NOMO-1 (cell line): ENCODE measurements at regions not wholly inside any gene's neighbourhood (a gene's known extent, or its start where the extent isn't known, plus 50 kb on each side); places are given as distances from the start of the nearest gene placed in this dataset.
"Not testable (repeated sequence)": the region's sequence is repeated elsewhere in the genome, so short reads cannot be mapped to it uniquely, and the experiment has no call there.

Experiments used
- DNase-seq, 2 experiments: peaks; one replicate each; lab custom pipeline; 2025; ENCODE audit not compliant: unreplicated experiment in 2 of 2; lab: John Stamatoyannopoulos, UW

DNA sequence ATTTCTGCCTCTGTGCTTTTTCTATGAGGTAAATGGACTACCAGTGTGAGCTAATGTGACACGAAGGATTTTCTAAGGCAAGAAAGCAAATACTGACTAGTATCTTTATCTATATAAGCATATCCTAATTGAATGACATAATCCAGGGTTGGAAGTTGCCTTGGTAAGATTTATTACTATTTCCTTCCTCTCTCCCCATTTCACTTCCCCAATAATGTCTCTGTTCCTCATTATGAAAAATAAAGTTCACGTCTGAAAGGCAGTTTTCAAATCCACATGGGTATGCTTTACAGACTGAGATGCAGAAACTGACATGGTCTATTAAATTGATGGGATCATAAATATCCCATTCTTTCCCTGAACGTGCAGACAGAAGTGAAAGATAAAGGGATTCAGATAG is 86.0 kb downstream of the DTWD1 start:
- DNase-seq = peak; percentile 77 to 96

DNA sequence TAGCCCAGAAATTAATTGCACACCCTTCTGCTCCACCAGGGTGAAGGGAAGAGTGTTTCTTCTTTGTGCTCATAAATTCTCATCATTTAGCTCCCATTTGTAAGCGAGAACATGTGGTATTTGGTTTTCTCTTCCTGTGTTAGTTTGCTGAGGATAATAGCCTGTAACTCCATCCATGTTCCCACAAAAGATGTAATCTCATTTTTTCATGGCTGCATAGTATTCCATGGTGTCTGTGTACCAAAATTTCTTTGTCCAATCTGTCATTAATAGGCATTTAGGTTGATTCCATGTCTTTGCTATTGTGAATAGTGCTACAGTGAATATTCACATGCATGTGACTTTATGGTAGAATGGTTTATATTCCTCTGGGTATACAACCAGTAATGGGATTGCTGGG is 86.8 kb downstream of the DTWD1 start:
- no peak for DNase-seq

DNA sequence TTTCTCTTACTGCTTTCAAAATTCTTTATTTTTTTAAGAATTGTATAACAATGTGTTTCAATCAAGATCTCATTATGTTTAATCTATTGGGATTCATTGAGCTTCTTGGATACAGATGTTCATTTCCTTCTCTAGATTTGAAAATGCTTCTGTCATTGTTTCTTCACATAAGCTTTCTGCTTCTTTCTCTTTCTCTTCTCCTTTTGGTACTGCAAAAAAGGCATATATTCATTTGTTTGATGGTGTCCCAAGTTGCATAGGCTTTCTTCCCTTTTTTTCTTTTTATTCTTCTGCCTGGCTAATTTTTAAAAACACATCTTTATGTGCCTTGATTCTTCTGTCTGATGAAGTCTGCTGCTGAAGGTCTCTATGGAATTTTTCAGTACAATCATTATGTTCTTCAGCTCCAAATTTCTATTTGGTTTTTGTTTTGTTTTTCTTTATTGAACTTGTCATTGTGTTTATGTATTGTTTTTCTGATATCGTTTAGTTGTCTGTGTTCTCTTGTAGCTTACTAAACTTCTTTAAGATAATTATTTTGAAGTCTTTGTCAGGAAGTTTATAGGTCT is 88.9 kb downstream of the DTWD1 start:
- peak in 1 of 2 experiments; percentile 32 for DNase-seq

DNA sequence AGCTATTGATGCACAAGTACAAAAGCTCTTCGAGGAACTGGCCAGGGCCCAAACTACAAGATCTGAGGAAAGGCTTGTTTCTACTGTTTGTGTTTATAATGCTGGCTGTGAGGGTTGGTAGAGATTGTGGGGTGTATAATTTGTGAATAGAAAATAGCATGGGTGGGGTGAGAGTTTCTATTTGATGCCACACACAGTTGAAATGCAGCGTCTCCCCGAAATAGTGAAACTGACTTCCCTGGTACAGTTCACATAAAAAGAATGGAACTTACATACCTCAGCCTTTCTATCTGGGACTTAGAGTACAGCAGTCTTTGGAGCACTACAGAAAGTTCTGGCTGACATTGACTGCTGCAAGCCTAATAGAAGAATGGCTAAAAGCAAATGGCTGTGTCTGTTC is 91.3 kb downstream of the DTWD1 start:
- DNase-seq = no peak

DNA sequence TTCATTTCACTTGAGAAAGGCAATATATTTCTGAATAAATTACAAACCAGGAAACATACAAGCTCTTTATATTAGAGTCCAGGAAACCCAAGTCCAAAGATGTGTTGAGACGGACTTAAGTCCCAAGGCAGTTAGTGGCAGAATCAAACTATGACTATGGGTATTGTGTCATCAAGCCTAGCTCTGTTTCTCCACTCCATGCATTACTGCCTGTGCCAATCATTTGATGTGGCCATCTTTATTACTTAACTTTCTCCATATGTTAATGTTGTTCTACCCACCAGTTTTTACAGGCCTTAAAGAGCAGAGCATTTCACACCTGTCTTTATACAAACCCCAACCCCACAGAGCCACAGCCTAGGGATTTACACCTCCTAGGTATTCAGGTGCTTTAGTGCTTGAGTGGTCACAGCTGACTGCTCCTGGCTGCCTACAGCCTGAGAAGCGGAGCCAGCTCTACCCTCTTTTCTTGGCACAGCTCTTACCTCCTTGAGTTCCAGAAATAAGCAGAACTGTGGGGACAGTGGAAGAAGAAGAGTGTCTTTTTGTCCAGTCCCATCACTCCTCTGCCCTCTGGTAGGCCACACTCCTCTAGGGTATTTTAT is 92.1 kb downstream of the DTWD1 start:
- peak in 1 of 2 experiments; percentile 7 for DNase-seq

DNA sequence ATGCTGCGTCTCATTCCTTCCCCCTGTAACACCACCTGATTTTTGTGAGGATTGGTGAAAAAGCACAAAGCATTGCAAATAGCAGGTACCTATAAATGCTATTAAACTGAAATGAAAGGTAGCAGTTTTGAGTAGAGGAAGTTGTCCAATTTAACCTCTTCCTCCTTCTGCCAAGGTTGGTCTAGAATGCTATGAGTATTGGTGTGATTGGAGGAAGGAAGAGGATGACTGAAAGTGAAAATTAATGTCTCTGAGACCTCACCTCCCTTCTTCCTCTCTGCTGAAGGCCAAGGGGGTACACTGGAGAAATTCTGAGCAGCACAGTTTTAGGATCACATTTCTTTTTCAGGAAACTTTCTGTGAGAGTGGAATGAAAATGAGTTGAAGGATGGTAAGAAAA is 94.4 kb downstream of the DTWD1 start:
- DNase-seq = peak; percentile 43 to 71

DNA sequence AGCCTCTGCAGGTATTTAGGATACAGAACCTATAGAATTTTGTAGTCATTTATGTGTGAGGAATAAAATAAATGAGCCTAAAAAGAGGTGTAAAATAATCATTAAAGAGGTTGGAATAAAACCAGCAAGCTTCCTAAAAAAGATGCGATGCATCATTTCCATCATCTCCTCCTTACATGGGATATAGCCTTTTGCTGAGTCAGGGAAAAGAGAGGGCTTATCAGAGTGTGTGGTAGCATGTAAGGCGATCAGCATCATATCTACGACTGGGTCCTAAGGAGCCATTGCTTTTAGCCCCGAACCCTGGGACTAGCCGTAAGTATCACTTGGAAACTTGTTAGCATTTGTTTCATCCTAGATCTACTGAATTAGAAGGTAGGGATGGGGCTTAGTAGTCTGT is 94.9 kb downstream of the DTWD1 start:
- DNase-seq = no peak

DNA sequence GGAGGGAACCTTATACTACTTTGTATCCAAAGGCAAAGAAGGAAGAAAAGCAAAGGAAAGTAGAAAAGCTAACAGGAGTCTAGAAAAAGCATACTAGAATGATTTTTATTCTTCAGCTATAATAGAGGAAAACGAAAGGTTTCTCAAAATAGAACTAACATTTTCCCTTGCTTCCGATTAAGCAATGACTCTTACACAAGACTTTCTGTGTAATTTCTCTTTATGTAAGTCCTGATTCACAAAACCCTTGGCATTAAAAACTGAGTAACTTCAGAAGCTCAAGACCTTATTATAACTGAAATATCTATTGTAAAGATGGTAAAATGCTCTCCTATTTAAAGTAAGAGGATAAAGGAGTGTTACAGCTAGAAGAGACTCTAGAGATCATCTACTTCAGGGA is 97.4 kb downstream of the DTWD1 start:
- peak; percentile 24 to 79 for DNase-seq

DNA sequence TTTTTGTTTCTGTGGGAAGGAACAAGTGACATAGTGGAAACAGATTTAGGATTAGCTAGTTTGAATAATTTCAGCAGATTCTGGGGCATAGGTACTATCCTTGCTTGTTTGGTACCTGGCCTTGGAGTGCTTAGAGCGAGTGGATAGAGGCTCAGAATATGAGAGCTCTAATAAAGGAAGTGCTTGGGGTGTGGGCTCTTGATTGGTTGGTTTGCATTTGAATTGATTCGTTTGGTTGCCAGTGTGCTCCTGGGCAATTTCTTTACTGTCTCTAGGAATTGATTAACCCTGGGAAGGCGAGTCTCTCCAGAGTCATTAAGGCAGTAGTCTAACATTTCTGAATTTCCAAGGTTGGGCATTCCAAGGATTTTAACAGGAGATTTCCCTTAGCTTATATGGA is 98.0 kb downstream of the DTWD1 start:
- DNase-seq = peak in 1 of 2 experiments; percentile 11

DNA sequence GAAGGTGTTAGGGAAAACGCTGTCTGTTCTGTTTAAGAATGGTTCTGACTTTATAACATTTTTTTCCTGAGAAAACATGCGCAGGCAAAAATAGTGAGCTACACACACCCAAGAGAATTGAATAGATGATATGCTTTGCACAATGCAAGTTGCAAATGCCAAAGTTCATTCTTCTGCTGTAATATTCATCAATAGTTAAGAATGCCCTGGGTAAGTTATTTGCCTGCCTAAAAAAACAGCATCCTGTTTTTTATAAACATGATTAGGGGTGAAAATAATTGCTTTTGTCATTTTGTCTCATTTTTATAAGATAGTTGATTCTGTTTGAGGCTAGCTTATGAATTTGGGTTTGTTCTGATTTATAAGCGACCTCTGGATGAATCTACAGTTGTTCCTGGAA is 99.4 kb downstream of the DTWD1 start:
- no peak for DNase-seq

DNA sequence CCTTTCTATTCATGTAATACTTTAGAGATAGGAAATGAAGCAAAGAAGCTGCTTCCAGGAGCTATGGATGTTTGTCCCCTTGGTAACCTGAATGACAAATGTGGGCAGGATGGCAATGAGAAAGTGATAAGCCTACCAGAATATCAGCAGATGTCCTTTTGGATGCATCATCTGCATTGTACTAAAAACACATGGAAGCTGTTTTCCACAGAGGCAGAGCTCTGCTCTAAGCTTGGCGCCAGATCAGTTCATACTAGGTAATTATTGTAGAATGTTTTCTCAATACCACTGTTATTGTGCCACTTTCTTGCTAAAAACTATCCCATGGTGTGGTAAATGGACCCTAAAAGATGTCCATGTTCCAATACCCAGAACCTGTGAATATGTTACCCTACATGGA is 100.2 kb downstream of the DTWD1 start:
- DNase-seq = no peak

DNA sequence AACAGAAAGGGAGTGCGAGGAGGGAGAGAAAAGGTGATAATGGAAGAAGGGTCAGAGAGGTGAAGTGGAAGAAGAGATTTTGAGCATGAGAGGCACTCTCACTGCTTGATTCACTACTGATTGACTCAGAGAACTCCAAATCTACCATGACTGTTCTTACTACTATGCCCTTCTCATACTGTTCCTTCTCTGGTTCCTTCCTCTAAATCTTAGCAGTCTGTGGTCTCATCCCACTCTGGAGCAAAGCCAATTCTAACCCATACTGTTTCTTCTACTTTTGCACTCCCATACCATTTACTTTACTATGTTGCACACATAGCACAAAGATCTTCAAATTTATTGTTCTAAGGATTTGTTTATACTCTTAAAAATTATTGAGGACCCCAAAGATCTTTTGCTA is 100.8 kb downstream of the DTWD1 start:
- no peak for DNase-seq

DNA sequence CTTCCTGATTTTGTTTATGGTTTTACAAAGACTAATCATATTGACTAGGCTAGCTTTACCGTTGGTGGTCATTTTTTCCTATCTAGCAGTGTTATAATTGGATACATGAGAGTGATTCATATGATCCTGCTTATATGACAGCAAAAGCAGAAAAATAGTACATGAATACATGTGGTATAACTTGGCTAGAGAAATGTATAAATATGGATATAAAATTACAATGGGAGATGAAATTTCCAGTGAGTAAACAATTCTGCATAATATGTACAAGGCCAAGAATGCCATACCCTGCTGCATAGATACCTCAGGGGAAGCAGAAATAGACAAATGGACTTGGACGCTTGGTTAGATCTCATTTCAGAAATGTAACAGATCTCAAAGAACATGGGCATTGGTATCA is 103.1 kb downstream of the DTWD1 start:
- DNase-seq = no peak

DNA sequence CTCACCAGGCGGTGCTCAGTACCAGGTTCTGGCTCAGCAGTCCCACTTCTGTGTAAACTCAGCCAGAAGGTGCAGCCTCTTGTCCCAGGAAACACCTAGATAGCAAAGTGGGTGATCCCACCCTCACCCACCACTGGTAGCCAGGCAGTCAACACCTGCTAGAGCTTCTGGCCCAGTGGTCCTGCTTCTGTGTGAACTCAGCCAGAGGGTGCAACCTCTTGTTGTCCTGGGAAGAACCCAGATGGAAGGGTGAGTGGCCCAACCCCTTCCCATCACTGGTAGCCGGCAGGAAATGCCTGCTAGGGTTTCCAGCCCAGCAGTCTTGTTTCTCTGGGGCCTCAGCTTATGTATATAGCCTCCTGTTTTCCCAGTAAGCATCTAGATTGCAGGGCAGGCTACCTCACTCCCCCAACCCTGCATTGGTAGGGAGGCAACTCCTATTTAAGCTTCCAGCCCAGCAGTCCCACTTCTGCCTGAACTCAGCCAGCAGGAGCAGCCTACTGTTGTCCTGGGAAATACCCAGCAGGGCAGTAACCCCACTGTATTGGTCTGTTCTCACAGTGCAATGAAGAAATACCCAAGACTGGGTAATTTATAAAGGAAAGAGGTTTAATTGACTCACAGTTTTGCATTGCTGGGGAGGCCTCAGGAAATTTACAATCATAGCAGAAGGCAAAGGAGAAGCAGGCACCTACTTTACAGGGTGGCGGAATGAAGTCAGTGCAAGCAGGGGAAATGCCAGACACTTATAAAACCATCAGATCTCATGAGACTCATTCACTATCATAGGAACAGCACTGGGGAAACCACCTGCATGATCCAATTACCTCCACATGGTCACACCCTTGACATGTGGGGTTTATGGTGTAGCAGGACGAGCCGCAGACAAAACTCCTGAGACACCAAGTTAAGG is 110.6 kb downstream of the DTWD1 start:
- DNase-seq = no peak

DNA sequence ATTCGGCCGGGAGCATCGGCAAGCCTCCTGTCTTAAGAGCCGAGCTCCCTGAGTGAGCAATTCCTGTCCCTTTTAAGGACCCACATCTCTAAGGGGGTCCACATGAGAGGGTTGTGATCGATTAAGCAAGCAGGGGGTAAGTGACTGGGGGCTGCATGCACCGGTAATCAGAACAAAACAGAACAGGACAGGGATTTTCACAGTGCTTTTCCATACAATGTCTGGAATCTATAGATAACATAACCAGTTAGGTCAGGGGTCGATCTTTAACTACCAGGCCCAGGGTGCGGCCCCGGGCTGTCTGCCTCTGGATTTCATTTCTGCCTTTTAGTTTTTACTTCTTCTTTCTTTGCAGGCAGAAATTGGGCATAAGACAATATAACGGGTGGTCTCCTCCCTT is 111.3 kb downstream of the DTWD1 start:
- DNase-seq = not testable (repeated sequence)

DNA sequence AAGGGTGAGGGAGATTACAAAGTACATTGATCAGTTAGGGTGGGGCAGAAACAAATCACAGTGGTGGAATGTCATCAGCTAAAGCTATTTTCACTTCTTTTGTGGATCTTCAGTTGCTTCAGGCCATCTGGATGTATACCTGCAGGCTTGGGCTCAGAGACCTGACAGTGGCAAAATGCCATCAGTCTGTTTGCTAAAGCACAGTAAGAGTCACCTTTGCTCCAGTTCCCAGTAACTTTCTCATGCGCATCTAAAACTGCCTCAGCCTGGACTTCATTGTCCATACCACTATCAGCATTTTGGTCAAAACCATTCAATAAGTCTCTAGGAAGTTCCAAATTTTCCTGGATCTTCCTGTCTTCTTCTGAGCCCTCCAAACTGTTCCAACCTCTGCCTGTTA is 113.2 kb downstream of the DTWD1 start:
- DNase-seq = not testable (repeated sequence)

DNA sequence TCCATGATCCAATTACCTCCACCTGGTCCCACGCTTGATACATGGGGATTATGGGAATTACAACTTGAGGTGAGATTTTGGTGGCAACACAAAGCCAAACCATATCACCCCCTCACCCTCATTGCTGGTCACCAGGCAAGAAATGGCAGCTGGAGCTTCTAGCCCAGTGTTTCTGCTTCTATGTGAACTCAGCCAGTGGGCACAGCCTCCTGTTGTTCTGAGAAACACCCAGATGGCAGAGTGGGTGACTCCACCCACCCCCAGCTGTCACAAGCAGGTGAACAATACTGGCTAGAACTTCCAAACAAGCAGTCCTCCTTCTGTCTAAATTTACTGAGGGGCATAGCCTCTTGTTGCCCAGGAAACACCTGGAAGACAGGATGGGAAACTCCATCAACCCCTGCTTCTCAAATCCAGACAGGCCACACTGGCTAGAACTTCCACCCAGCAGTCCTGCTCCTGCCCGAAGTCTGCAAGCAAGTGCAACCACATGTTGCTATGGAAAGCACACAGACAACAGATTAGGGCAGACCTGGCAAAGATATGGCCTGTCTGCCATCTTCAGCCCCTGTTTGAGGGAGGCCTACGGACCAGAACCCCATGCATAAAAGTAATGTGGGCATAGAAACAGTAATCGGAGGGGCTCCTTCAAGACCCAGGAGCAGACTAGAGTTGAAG is 114.1 kb downstream of the DTWD1 start:
- no peak for DNase-seq

DNA sequence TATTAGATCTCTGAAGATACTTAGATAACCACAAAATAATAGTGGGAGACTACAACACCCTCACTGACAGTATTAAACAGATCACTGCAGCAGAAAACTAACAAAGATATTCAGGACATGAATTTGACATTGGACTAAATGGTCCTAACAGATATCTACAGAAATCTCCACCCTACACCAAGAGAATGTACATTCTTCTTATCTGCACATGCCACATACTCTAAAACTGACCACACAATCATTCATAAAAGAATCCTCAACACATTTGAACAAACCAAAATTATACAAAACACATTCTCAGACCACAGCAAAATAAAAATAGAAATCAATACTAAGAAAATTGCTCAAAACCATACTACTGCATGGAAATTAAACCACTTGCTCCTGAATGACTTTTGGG is 116.3 kb downstream of the DTWD1 start:
- DNase-seq = no peak

DNA sequence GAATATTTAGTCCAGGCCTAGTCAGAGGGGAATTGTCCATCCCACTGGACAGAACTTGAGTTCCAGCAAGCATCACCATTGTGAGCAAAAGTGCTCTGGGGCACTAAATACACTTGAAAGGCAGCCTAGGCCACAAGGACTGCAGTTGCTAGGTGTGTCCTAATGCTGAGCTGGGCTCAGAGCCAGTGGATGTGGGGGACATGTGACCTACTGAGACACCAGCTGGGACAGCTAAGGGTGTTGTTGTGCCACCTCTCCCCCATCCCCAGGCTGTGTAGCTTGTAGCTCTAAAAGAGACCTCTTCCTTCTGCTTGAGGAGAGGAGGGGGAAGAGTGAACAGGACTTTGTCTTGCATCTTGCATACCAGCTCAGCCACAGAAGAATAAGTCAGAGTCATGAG is 120.9 kb downstream of the DTWD1 start:
- no peak for DNase-seq

DNA sequence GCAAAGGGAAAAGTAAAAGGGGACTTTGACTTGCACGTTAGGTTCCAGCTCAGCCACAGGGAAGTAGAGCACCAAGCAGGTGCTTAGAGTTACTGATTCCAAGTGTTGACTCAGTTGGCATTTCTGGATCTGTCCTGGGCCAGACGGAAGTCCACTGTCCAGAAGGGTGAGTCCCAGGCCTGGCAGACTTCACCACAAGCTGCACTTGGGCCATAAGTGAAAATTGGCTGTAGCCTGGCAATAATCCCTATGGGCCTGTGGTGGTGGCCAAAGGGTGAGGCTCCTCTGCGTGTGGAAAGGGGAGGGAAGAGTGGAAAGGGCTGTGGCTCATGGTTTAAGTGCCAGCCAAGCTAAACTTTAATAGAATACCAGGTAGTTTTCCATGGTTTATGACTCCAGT is 121.5 kb downstream of the DTWD1 start:
- no peak for DNase-seq

DNA sequence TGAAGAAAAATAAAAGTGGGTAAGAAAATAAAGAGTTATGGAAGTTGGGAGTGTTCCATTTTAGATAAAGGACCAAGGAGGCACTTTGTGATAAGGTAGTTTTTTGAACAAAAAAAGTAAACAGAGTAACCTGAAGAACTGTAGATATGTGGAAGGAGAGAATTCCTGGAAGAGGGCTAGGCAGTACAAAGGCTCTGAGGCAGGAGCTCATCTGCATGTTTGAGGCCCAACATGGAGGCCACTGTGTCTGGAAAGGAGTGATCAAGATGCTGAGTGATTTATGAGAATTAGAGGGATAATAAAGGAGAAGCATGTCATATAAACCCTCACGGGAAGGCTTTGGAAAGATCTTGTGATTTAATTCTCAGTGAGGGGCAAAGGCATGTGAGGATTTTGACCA is 126.5 kb downstream of the DTWD1 start:
- no peak for DNase-seq
